ENCODE measurements at regions not wholly inside any gene's neighbourhood (a gene's known extent, or its start where the extent isn't known, plus 50 kb on each side); places are given as distances from the start of the nearest gene placed in this dataset.

DNA sequence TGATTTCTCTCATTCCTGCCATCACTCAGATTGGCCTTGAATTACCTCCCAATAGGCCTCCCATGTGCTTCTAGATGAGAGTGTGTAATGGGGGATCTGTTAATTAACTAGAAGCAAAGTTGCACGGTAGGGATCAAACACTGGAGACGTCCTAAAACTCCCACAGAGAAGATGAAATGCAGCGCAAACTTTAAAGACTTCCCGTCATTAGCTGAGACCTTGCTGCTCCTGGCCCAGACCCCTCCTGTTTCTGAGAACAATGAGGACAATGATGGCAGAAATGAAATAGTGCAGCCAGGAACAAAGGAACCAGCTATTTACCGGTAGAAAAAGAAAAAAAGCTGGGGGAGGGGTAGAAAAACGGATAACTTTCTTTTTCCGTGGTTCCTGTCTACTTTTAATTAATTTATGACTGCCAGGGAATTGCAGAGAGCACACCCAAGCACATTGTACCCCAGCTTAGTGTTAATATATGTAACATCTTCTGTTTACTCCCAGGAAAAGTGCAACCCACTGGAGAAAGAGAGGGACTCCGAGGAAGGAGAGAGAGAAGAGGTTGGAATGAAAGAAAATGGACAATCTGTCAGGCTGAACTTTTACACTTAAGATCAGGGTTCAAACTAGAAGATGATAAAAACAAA is 280.7 kb upstream of the SOX5 start:
- H3K4me3 ChIP-seq, result no peak overlapping the region
- H3F3A ChIP-seq (ENCODE audit: insufficient read depth), result no peaks in the 10 kb centered on the region
- H2AFZ ChIP-seq, result no peak overlapping the region
- H3K4me1 ChIP-seq (ENCODE audit: insufficient read depth), result no peaks in the 10 kb centered on the region
- no peak overlapping the region for H3K4me2 ChIP-seq (ENCODE audit: unreplicated experiment)
- H3K27me3 ChIP-seq (replicated peaks; ENCODE audit: insufficient read depth), result no peaks in the 10 kb centered on the region
- no peak for DNase-seq
- no peaks in the 10 kb centered on the region for H3K9me2 ChIP-seq (ENCODE audit: insufficient read depth)
- no peaks in the 10 kb centered on the region for H4K20me1 ChIP-seq (ENCODE audit: insufficient read depth)
- H3K27ac ChIP-seq, result no peak overlapping the region
- no peaks in the 10 kb centered on the region for H3K79me2 ChIP-seq (ENCODE audit: insufficient read depth)
- in situ Hi-C loops (cut with MboI), result no loop called here
- H3K36me3 ChIP-seq (ENCODE audit: low read depth), result no peaks in the 10 kb centered on the region
- WGBS, 2 experiments (ENCODE audit: low coverage in 1 of 2, low lambda C conversion rate in 2 of 2, missing lambda C conversion rate in 2 of 2), result 30 to 31% methylated on average over 8 of the region's 8 CpGs
- H3K9me3 ChIP-seq (ENCODE audit: low read depth), result no peaks in the 10 kb centered on the region
- no peak for TF ChIP-seq EZH2phosphoT487 (IDR thresholded peaks at IDR 0.05; ENCODE audit: insufficient read depth, low read depth)
- TF ChIP-seq EZH2 (IDR thresholded peaks at IDR 0.05; ENCODE audit: insufficient read depth, poor library complexity, severe bottlenecking), result no peak
- H3K9ac ChIP-seq, result no peak overlapping the region

DNA sequence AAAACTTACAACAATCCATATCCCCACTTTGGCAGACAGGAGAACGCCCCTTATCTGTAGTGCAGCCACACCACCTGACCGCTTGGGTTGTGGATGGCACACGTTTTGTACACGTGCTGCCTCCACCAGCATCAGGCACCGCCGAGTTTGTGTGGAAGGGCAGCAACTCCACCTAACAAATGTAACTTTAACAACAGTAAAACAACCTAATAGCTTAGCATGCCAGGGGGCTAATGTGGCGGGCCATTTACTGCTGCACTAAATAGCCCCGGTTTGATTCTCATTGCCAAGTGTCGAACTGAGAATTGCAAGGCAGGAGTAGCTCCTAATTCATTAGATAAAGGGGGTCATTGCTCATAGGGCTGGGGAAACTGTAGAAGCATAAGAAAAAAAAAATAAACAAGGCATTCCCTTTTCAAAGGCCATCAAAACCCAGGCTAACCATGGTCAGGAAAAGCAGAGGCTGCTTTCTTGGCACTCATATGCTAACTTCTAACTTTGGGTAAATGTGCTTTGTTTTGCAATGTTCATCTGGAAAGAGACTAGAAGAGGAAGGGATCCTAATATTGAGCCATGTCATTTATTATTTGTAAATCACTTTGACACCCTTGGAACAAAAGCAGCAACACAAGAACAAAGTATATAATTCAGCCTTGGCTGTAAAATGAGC is 279.7 kb upstream of the SOX5 start:
- Histone ChIP-seq H3K27ac (no peak overlapping the region), H3F3A (ENCODE audit: insufficient read depth) (no peaks in the 10 kb centered on the region), H2AFZ (no peak overlapping the region), H3K4me1 (ENCODE audit: insufficient read depth) (no peaks in the 10 kb centered on the region), H3K4me2 (ENCODE audit: unreplicated experiment) (no peak overlapping the region), H3K9me2 (ENCODE audit: insufficient read depth) (no peaks in the 10 kb centered on the region), H3K9ac (no peak overlapping the region), H3K79me2 (ENCODE audit: insufficient read depth) (no peaks in the 10 kb centered on the region), H3K9me3 (ENCODE audit: low read depth) (no peaks in the 10 kb centered on the region), H3K4me3 (no peak overlapping the region), H3K27me3 (replicated peaks; ENCODE audit: insufficient read depth) (no peaks in the 10 kb centered on the region), H3K36me3 (ENCODE audit: low read depth) (no peaks in the 10 kb centered on the region), H4K20me1 (ENCODE audit: insufficient read depth) (no peaks in the 10 kb centered on the region)
- in situ Hi-C loops (cut with MboI), result no loop called here
- WGBS, 2 experiments (ENCODE audit: low coverage in 1 of 2, low lambda C conversion rate in 2 of 2, missing lambda C conversion rate in 2 of 2), result 25 to 30% methylated on average over 9 of the region's 9 CpGs
- TF ChIP-seq EZH2 (IDR thresholded peaks at IDR 0.05; ENCODE audit: insufficient read depth, poor library complexity, severe bottlenecking) (no peak), EZH2phosphoT487 (IDR thresholded peaks at IDR 0.05; ENCODE audit: insufficient read depth, low read depth) (no peak)
- DNase-seq, result no peak

DNA sequence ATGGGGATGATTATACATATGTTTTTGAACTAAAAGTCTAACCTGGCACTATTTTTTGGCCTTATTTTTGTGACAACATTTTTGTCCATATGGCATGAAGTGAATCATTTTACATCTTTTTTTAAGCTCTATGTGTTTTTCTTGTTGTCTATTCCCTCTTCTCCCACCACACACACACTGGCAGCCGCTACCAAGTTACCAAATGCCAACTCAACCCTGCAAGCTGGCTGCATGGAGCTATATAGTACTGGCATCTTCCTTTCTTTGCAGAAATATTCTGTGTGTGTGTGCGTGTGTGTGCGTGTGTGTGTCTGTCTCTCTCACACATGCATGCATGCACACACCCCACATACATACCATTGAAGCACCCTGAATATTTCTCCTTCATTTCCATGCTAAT is 278.9 kb upstream of the SOX5 start:
- no peaks in the 10 kb centered on the region for H3F3A ChIP-seq (ENCODE audit: insufficient read depth)
- H3K9ac ChIP-seq, result no peak overlapping the region
- H3K4me1 ChIP-seq (ENCODE audit: insufficient read depth), result no peaks in the 10 kb centered on the region
- H3K9me2 ChIP-seq (ENCODE audit: insufficient read depth), result no peaks in the 10 kb centered on the region
- H3K4me3 ChIP-seq, result no peak overlapping the region
- no peak overlapping the region for H3K27ac ChIP-seq
- H3K36me3 ChIP-seq (ENCODE audit: low read depth), result no peaks in the 10 kb centered on the region
- no peaks in the 10 kb centered on the region for H3K9me3 ChIP-seq (ENCODE audit: low read depth)
- no peaks in the 10 kb centered on the region for H3K27me3 ChIP-seq (replicated peaks; ENCODE audit: insufficient read depth)
- no peak overlapping the region for H2AFZ ChIP-seq
- no peaks in the 10 kb centered on the region for H3K79me2 ChIP-seq (ENCODE audit: insufficient read depth)
- DNase-seq, result no peak
- no peak overlapping the region for H3K4me2 ChIP-seq (ENCODE audit: unreplicated experiment)
- no peaks in the 10 kb centered on the region for H4K20me1 ChIP-seq (ENCODE audit: insufficient read depth)
- in situ Hi-C loops (cut with MboI), result no loop called here
- TF ChIP-seq EZH2 (IDR thresholded peaks at IDR 0.05; ENCODE audit: insufficient read depth, poor library complexity, severe bottlenecking) (no peak), EZH2phosphoT487 (IDR thresholded peaks at IDR 0.05; ENCODE audit: insufficient read depth, low read depth) (no peak)
- 77 to 79% methylated on average over 3 of the region's 3 CpGs for WGBS, 2 experiments (ENCODE audit: low coverage in 1 of 2, low lambda C conversion rate in 2 of 2, missing lambda C conversion rate in 2 of 2)

DNA sequence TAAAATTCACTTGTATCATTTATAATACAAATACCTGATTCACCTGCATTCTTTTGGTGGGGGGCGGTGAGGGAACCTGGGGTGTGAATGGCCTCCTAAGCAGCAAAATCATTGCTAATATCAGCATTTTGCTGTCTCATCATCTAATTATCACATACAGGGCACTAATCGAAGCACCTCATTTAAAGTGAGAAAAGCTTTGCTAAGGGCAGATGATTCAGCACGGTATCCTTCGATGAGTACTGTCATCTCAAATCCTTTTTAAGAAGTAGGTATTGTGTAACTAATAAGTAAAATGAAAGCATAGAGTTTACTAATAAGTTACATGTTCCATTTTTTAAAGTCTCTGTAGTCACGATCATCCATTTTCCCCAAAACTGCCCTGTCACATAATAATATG is 278.1 kb upstream of the SOX5 start:
- Histone ChIP-seq H2AFZ (no peak overlapping the region), H3K4me2 (ENCODE audit: unreplicated experiment) (no peak overlapping the region), H3F3A (ENCODE audit: insufficient read depth) (no peaks in the 10 kb centered on the region), H3K27me3 (replicated peaks; ENCODE audit: insufficient read depth) (no peaks in the 10 kb centered on the region), H3K36me3 (ENCODE audit: low read depth) (no peaks in the 10 kb centered on the region), H3K9me2 (ENCODE audit: insufficient read depth) (no peaks in the 10 kb centered on the region), H3K4me1 (ENCODE audit: insufficient read depth) (no peaks in the 10 kb centered on the region), H3K79me2 (ENCODE audit: insufficient read depth) (no peaks in the 10 kb centered on the region), H3K9ac (no peak overlapping the region), H3K4me3 (no peak overlapping the region), H3K9me3 (ENCODE audit: low read depth) (no peaks in the 10 kb centered on the region), H3K27ac (no peak overlapping the region), H4K20me1 (ENCODE audit: insufficient read depth) (no peaks in the 10 kb centered on the region)
- DNase-seq, result no peak
- WGBS, 2 experiments (ENCODE audit: low coverage in 1 of 2, low lambda C conversion rate in 2 of 2, missing lambda C conversion rate in 2 of 2), result 72 to 75% methylated on average over 5 of the region's 5 CpGs
- no peak for TF ChIP-seq EZH2phosphoT487 (IDR thresholded peaks at IDR 0.05; ENCODE audit: insufficient read depth, low read depth)
- TF ChIP-seq EZH2 (IDR thresholded peaks at IDR 0.05; ENCODE audit: insufficient read depth, poor library complexity, severe bottlenecking), result no peak
- in situ Hi-C loops (cut with MboI), result no loop called here
